Inflammatory macrophage (primary cell): ENCODE measurements at regions not wholly inside any gene's neighbourhood (a gene's known extent, or its start where the extent isn't known, plus 50 kb on each side); places are given as distances from the start of the nearest gene placed in this dataset.
"Not testable (repeated sequence)": the region's sequence is repeated elsewhere in the genome, so short reads cannot be mapped to it uniquely, and the experiment has no call there.

ENCODE experiments used
- DNase-seq, 2 donors: peaks; one replicate each; pipeline ENCODE4 v3.0.0-alpha.2; 2020 to 2022

GRCh38 chr18:22504251-22505030 is 86.7 kb upstream of the CTAGE1 start:
- no peak for DNase-seq

GRCh38 chr18:22505141-22505591 is 87.5 kb upstream of the CTAGE1 start:
- no peak for DNase-seq

GRCh38 chr18:22507055-22507454 is 89.3 kb upstream of the CTAGE1 start:
- DNase-seq = no peak

GRCh38 chr18:22509423-22509822 is 91.7 kb upstream of the CTAGE1 start:
- DNase-seq = no peak

- DNase-seq = no peak
Observed at GRCh38 chr18:22510697-22511096, 93.0 kb upstream of the CTAGE1 start.

GRCh38 chr18:22513721-22514481 is 96.2 kb upstream of the CTAGE1 start:
- no peak for DNase-seq

GRCh38 chr18:22514655-22515054 is 96.9 kb upstream of the CTAGE1 start:
- DNase-seq = no peak

- DNase-seq = no peak
Observed at GRCh38 chr18:22515250-22515649, 97.5 kb upstream of the CTAGE1 start.

- DNase-seq = no peak
Observed at GRCh38 chr18:22517356-22517755, 99.6 kb upstream of the CTAGE1 start.

- no peak for DNase-seq
Observed at GRCh38 chr18:22521026-22521707, 103.5 kb upstream of the CTAGE1 start.

GRCh38 chr18:22523481-22523880 is 105.8 kb upstream of the CTAGE1 start:
- no peak for DNase-seq

- no peak for DNase-seq
Observed at GRCh38 chr18:22524783-22525182, 107.1 kb upstream of the CTAGE1 start.

- no peak for DNase-seq
Observed at GRCh38 chr18:22525313-22525712, 107.6 kb upstream of the CTAGE1 start.

- DNase-seq = no peak
Observed at GRCh38 chr18:22525883-22526282, 108.2 kb upstream of the CTAGE1 start.

GRCh38 chr18:22528291-22528690 is 110.6 kb upstream of the CTAGE1 start:
- DNase-seq = no peak

GRCh38 chr18:22534706-22535105 is 117.0 kb upstream of the CTAGE1 start:
- DNase-seq = not testable (repeated sequence)

GRCh38 chr18:22536558-22536957 is 118.8 kb upstream of the CTAGE1 start:
- DNase-seq = no peak

- DNase-seq = no peak
Observed at GRCh38 chr18:22538426-22538825, 120.7 kb upstream of the CTAGE1 start.

GRCh38 chr18:22539051-22539765 is 121.5 kb upstream of the CTAGE1 start:
- no peak for DNase-seq

GRCh38 chr18:22541232-22541631 is 123.5 kb upstream of the CTAGE1 start:
- no peak for DNase-seq

- DNase-seq = no peak
Observed at GRCh38 chr18:22542406-22542835, 124.7 kb upstream of the CTAGE1 start.

GRCh38 chr18:22543769-22544168 is 126.1 kb upstream of the CTAGE1 start:
- no peak for DNase-seq

- no peak for DNase-seq
Observed at GRCh38 chr18:22544626-22545025, 126.9 kb upstream of the CTAGE1 start.
